EL (cell line): ENCODE measurements at regions not wholly inside any gene's neighbourhood (a gene's known extent, or its start where the extent isn't known, plus 50 kb on each side); places are given as distances from the start of the nearest gene placed in this dataset.
"Not testable (repeated sequence)": the region's sequence is repeated elsewhere in the genome, so short reads cannot be mapped to it uniquely, and the experiment has no call there.

ENCODE experiments used
- DNase-seq: peaks from one replicate; pipeline ENCODE4 v3.0.0-alpha.2; 2016

- DNase-seq, result no peak
Measured at GRCh38 chr3:38964646-38965045, 87.1 kb downstream of the SCN11A start.

GRCh38 chr3:38964204-38964603, 87.5 kb downstream of the SCN11A start:
- DNase-seq, result no peak

GRCh38 chr3:38960953-38961622, 90.7 kb downstream of the SCN11A start:
- peak; percentile 54 for DNase-seq

GRCh38 chr3:38960042-38960622, 91.6 kb downstream of the SCN11A start:
- DNase-seq, result no peak

DNA sequence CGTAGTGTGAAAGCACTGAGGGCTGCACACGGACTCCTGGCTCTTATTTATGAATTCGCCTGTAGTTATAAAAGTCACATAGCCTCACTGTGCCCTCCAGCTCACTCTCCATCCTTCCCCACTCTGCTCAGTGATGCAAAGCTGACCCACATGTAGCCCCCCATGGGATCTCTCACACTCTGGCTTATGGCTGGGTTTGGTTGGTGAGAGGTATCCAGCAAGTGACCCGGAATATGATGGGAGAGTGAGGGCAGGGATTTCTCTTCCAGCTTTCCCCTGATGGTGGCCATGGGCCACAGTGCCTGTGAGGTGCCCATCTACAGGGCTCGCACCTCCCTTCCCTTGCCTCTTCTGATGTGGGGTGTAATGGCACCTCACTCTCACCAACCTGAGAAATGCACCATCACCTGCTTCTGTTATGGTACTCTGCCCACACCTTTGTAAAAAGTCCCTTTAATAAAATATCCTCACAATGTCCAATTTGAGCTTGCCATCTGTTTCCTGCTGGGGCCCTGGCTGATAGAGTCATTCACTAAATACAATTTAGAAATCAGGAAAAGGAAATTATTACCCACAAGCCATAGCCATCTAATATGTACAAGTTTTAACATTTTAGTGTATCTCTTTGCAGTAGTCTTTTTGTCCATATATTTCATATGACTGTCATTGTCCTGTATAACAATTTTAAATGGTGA, 93.6 kb downstream of the SCN11A start:
- no peak for DNase-seq

DNA sequence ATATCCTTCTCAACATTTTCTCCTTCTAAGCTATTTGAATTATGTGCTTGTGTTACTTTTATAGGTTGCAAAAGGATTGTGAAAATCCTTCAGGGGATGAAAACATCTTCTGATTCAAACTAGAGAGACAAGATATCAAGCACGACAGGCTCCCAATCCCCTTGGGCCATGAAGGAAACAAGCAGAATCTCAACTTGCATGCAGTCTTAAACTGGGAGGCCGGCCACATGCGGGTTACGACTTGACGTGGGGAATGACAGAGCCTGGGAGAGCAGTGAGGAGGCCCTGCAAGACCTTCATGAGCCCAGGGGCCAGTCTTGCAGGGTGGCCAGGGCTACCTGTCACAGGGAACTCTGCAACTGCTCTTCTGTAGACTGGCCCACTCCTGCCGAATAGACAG, 94.4 kb downstream of the SCN11A start:
- no peak for DNase-seq

GRCh38 chr3:38952721-38953120, 99.0 kb downstream of the SCN11A start:
- DNase-seq, result no peak

DNA sequence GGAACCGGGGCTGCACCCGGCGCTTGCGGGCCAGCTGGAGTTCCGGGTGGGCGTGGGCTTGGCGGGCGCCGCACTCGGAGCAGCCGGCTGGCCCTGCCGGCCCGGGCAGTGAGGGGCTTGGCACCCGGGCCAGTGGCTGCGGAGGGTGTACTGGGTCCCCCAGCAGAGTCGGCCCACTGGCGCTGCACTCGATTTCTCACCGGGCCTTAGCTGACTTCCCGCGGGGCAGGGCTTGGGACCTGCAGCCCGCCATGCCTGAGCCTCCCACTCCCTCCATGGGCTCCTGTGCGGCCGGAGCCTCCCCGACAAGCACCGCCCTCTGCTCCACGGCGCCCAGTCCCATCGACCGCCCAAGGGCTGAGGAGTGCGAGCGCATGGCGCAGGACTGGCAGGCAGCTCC, 100.6 kb downstream of the SCN11A start:
- not testable (repeated sequence) for DNase-seq

GRCh38 chr3:38950581-38950980, 101.2 kb downstream of the SCN11A start:
- DNase-seq, result no peak

DNA sequence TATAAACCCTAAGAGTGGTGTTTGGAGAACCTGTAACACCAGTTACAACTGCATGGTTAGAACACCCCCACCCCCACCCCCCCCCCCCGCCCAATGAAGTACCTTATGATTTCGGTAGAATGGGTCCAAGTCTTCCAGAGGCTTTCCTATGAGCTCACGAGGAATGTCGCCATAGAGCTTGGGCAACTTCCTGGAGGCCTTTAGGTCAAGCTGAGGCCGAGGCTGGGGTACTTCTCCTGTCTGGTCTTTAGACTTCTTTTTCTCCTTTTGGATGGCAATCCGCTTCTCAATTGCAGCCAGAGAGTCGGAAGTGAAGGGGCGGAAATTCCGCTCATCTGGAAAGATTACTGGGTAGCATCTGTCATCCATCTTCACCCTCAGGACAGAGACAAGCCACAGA, 101.8 kb downstream of the SCN11A start:
- DNase-seq, result no peak

DNA sequence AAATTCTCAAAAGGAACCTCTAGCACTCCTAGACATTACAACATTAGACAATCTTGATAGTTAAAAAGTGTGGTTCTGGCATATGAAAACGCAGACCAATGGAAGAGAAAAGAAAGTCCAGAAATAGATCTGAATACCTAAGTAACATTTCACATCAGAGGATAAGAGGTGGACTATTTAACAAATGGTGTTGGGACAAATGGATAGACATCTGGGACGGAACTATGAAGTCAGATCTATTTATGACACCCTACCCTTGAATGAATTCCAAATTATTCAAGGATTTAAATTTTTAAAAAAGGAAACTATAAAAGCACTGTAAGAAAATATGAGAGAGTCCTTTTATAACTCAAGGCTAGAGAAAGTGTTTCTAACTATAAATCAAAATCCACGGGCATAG, 111.3 kb downstream of the SCN11A start:
- no peak for DNase-seq

DNA sequence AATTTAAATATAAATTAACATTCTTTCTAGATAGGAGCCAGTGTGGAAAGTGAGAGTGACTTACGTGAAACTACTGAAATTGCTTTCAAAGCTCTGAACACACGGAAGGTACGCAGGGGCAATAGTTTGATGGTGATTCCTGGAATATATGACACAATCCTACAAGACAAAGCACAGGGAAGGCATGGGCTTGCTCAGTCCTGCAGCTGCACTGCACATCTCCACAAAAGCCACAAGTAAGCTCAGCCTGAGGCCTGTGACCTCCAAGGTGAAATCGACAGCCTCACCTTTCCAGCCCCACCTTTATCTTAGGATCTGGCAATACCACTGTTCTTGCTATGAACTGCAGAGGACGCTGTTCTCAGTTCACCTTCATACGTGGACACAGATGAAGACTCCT, 109.3 kb upstream of the SCN10A start:
- DNase-seq, result no peak

DNA sequence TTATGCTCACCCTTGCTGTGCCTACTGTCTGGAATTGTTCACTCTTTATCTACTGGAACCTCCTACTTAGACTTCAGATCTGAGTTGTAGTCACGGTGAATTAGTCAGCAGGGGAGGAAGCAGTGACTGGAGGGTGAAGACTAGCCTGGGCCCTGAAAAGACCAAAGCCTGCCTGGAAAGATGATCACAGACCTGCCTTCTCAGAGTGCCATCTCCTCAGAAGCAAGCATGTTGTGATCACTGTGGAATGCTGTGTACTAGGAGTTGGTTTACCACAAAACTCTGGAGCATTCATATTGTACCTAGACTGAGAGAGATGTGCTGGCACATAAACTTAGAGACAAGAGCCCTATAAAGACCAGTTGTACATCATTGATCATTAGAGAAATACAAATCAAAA, 100.7 kb upstream of the SCN10A start:
- DNase-seq, result peak; percentile 59

- peak; percentile 7 for DNase-seq
Measured at GRCh38 chr3:38907426-38907825, 91.4 kb upstream of the SCN10A start.

GRCh38 chr3:38890426-38890825, 74.4 kb upstream of the SCN10A start:
- no peak for DNase-seq

- no peak for DNase-seq
Measured at GRCh38 chr3:38878646-38879045, 62.6 kb upstream of the SCN10A start.
